Neutrophil (primary cell): ENCODE measurements at regions not wholly inside any gene's neighbourhood (a gene's known extent, or its start where the extent isn't known, plus 50 kb on each side); places are given as distances from the start of the nearest gene placed in this dataset.

Source experiments
- H3K27ac ChIP-seq: fragments of 200-600 bp; sonication (generic); 2 replicates; pipeline ENCODE4 v1.5.1; 2016; ENCODE audit warnings: mild to moderate bottlenecking, moderate library complexity
- H3K27me3 ChIP-seq: fragments of 200-600 bp; sonication (generic); 2 replicates; pipeline ENCODE4 v1.6.0; 2016; ENCODE audit warnings: mild to moderate bottlenecking
- H3K36me3 ChIP-seq: fragments of 200-600 bp; sonication (generic); 2 replicates; pipeline ENCODE4 v1.5.1; 2017
- H3K4me1 ChIP-seq, 2 experiments: fragments of 200-600 bp in 1 of 2; sonication (generic) in 1 of 2; 1 replicate in 1 of 2; 2 replicates in 1 of 2; pipeline versions ENCODE4 v1.5.1 to v1.6.1; 2013 to 2016; ENCODE audit warnings: low read depth in 1 of 2, low read length in 1 of 2, mild to moderate bottlenecking in 1 of 2, moderate library complexity in 1 of 2; ENCODE audit not compliant: control insufficient read depth in 1 of 2, insufficient read depth in 1 of 2
- H3K4me3 ChIP-seq, 2 experiments: fragments of 200-600 bp in 1 of 2; sonication (generic) in 1 of 2; 1 replicate in 1 of 2; 2 replicates in 1 of 2; pipeline ENCODE4 v1.5.1; 2013 to 2016; ENCODE audit warnings: low read depth in 1 of 2, low read length in 1 of 2, mild to moderate bottlenecking in 1 of 2, moderate library complexity in 1 of 2
- H3K9me3 ChIP-seq: fragments of 200-600 bp; sonication (generic); 2 replicates; pipeline ENCODE4 v1.5.1; 2016
- CTCF ChIP-seq: fragments of 200-600 bp; sonication (generic); IDR thresholded peaks from 2 replicates; pipeline ENCODE4 v1.5.1; 2016; ENCODE audit warnings: antibody characterized with exemption

- Histone ChIP-seq H3K36me3 (no peaks in the 10 kb centered on the region), H3K27ac (no peak overlapping the region), H3K27me3 (no peaks in the 10 kb centered on the region), H3K9me3 (no peaks in the 10 kb centered on the region), H3K4me3 (no peak overlapping the region), H3K4me1 (no peaks in the 10 kb centered on the region)
- no peak for TF ChIP-seq CTCF
Observed at GRCh38 chr10:10540398-10540797, 477.3 kb upstream of the CELF2 start.

GRCh38 chr10:10542477-10542876 is 475.2 kb upstream of the CELF2 start:
- Histone ChIP-seq H3K4me1 (no peaks in the 10 kb centered on the region), H3K27me3 (no peaks in the 10 kb centered on the region), H3K36me3 (no peaks in the 10 kb centered on the region), H3K9me3 (no peaks in the 10 kb centered on the region), H3K27ac (no peak overlapping the region), H3K4me3 (no peak overlapping the region)
- TF ChIP-seq CTCF, result no peak

- Histone ChIP-seq H3K27me3 (no peaks in the 10 kb centered on the region), H3K4me1 (no peaks in the 10 kb centered on the region), H3K36me3 (no peaks in the 10 kb centered on the region), H3K9me3 (no peaks in the 10 kb centered on the region), H3K27ac (no peak overlapping the region), H3K4me3 (no peak overlapping the region)
- TF ChIP-seq CTCF, result no peak
Observed at GRCh38 chr10:10544890-10545289, 472.8 kb upstream of the CELF2 start.

- no peaks in the 10 kb centered on the region for H3K36me3 ChIP-seq
- no peak overlapping the region for H3K4me3 ChIP-seq
- no peak overlapping the region for H3K27ac ChIP-seq
- no peaks in the 10 kb centered on the region for H3K9me3 ChIP-seq
- TF ChIP-seq CTCF, result no peak
- no peaks in the 10 kb centered on the region for H3K4me1 ChIP-seq
- H3K27me3 ChIP-seq, result no peaks in the 10 kb centered on the region
Observed at GRCh38 chr10:10545771-10546170, 471.9 kb upstream of the CELF2 start.

GRCh38 chr10:10551596-10552301 is 465.9 kb upstream of the CELF2 start:
- Histone ChIP-seq H3K4me3 (no peak overlapping the region), H3K9me3 (no peaks in the 10 kb centered on the region), H3K36me3 (no peaks in the 10 kb centered on the region), H3K27me3 (no peaks in the 10 kb centered on the region), H3K27ac (no peak overlapping the region), H3K4me1 (no peaks in the 10 kb centered on the region)
- TF ChIP-seq CTCF, result no peak
